Activated CD4-positive, alpha-beta T cell treated with anti-CD3 and anti-CD28 coated beads, Interleukin-2, Interleukin-4, amounts not matched to agents 100 ng/mL and 50 ng/mL, durations not matched to agents 16 hours and 8 hours (primary cell): ENCODE measurements at regions not wholly inside any gene's neighbourhood (a gene's known extent, or its start where the extent isn't known, plus 50 kb on each side); places are given as distances from the start of the nearest gene placed in this dataset.

Experiments used
- DNase-seq: peaks from one replicate; pipeline ENCODE4 v3.0.0-alpha.2; 2020; ENCODE audit warnings: low spot score

DNA sequence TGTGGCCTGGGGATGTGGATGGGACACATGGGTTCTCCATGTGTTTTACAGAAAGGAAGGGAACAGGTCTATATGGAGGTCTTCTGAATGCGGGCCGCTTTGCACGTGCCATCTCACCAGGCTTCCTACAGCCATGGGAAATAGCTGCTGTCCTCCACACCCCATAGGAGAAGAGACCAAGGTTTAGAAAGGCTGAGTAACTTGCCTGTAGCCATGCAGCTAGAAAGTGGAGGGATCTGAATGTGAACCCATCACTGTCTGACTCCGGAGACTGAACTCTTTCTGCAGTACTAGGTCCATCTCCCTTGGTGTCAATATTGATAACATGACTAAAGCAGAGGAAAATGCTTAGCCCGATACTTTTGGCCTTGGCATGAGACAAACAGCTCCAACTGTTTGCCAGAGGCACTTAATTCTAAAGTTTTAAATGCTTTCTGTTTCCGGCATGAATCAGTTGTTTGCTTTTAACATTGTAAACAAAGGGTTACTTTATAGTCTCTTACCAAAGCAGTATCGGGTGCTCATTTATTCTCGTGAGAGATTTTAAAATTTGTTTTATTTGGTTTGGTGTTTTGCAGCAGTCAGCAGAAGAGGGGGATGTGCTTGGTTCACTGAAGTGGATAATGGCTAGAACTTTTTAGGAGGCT lies 64.8 kb upstream of the LOXL4 start:
- no peak for DNase-seq

DNA sequence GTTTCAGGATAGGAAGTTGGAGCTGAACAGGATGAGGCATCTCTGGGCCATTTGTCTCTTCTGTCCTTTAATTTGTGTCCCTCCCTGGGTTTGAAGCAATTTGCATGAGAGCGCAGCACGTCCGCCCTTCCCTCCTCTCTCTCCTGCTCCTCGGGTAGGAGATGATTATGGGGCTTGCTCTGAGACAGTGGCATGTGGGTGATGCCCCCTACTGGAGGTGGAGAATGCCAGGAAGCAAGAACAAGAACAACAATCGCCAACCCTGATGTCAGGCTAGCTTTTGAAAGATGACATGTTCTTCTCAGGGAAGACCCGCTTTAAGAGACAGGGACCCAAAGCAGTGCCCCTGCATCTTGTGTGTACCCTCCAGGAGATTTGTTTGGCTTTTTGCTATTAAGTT lies 63.9 kb upstream of the LOXL4 start:
- peak; percentile 18 for DNase-seq

DNA sequence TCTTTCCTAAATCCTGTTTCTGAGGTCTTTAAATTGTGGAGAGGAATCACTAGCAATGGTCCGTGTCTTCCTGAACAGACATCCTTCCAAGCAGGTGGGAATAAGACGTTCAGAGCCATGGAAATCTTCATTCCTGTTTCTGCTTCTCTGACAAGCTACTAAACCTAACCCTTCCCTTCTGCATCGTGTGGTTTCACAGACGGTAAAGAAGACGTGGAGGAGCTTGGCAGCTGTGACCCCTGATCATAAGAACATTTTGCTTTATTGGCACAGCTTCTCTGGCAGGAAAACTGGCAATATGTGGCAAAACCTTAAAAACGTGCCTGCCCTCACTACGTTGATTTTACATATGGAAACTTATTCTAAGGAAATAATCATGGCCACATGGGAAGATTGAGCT lies 63.0 kb upstream of the LOXL4 start:
- no peak for DNase-seq

DNA sequence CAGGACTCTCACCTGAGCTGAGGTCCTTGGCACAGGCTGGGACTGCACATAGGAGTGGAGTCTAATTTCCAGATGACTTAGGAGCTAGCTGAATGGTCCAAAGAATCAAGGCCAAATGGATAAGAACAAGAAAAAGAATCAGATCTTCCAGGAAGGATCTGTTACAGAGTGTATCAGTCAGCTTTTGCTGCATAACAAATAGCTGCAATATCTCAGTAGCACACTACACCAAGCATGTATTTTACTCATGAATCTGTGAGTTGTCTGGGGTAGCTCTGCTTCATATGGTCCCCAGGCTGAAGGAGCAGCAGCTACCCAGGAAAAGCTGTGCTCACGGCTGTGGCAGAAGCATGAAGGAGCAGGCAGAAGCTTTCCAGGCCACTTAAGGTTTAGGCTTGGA lies 60.6 kb upstream of the LOXL4 start:
- no peak for DNase-seq

DNA sequence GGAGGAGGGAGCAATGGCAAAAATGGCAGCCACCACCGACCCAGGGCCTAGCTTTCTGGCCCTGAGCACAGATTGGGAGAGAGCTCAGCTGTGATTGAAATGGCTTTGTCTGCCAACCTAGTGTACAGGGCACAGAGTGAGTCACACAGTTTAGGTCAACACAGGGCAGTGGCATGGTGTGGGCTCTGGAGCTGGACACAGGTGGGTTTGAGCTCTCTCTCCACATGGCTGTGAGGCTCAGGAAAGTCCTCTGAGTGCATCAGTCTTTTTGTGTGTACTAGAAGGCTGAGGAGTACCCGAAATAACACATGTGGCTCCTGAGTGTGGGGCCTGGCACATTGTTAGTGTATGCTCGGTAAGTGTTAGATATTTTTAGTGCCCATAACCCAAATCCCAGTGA lies 60.2 kb upstream of the LOXL4 start:
- no peak for DNase-seq

DNA sequence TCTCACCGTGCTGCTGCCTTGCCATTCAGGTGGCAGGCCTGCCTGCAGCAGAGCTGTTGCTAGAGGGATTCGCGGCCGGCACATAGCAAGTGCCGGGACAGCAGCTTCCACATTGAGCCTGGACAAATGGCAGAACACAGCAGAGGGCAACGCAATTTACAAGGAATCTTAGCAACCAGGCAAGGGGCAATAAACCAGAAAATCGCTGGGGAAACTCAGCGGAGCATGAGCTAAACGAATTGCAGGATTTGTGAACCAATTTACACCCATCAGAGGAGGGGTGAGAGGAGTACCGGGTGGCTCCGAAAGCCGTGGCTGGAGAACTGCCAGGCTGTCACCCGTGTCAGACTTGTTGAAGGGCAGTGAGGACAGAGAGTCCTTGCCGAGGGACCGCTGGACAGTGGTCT lies 58.6 kb upstream of the LOXL4 start:
- no peak for DNase-seq

DNA sequence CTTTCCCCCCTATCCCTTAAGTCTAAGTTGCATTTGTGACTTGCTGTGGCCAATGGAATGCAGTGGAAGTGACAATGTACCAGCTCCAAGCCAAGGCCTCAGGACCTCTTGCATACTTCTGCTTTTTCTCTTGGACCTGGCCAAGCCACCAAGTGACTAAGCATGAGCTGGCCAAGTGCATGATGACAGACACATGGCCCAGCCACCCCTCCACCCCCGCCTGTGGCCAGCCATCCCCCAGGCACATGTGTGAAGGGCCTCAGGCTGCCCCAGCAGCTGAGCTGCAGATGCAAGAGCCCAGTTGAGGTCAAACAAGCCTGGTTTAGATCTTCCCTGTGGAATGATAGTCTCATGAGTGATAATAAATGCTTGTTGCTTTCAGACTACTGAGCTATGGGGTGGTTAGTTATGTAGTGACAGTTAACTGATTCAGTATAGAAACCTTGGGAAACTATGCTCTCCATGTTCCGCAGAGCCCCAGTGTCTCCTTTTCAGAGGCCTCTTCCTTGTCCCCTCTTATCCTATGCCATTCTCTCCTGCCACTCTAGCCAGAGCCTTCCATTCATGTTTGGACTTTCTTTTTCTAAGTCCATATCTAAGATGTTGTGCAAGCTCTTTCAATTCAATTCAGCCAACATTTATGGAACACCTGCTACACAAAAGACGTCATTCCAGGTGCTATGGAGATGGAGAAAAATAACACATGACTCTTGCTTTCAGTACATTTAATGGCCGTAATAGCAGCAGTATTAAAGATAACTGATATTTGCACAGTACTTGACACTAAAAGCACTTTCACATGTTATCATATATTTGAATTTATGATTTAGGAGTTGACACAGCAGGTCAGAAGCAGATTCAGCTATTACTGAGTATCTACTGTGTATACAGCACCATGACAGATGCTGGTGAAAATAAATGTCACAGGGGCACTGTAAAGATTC lies 55.5 kb upstream of the LOXL4 start:
- DNase-seq, result no peak

DNA sequence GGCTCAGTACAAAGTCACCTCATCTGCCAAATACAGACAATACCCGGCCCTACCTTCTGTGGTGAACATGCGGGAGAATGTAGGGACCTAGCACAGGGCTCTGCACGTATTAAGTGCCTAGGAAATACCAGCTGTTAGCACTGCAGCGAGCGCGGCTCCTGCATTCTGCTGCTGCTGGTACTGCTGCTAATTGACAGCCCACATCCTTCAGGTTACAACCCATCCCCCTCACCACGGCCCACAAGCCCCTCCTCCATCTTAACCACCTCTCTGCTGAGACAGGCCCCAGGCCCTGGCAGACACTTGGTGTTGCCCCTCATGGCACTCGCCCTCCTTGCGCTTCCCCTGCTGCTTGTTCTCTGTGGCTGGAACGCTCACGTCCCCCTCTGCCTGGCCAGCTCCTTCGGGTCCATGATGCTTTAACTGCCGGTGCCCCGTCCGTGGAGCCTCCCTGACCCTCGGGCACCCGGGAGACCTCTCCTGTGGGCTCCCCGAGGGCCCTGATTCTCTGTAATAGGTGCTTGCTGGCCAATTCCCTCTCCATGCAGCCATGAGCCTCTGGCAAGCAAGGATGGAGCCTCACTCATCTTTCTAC lies 53.3 kb upstream of the LOXL4 start:
- DNase-seq, result no peak

DNA sequence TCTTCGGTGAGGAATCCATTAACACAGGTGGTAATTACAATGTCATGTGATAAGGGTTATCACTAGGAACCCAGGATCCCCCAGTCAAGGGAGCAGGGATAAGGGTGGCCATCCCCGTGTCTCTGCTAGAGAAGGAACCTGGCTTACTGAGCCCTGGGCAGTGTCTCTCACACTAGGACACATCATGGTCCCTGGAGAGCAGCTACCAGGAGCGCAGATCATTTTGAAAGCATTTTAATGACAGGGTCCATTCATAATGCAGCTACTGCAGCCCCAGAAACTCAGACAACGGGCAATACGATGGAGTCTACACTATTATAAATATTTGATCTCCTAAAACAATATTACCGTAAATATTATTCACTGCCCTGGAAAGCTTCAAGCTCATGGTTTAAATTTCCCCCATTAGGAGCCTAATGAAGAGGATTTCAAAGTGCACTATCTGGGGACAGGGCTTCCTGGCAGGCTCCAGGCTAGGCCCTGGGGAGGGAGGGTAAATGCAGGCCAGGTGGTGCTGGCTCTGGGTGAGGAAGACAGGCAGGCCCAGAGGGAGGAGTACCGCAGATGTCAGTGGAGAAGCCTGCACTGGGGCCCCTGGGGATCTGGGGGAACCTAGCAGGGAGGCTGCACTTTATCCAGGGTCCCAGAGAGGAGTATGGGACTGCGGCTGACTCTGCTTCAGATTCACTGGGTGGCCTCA lies 52.6 kb upstream of the LOXL4 start:
- no peak for DNase-seq

DNA sequence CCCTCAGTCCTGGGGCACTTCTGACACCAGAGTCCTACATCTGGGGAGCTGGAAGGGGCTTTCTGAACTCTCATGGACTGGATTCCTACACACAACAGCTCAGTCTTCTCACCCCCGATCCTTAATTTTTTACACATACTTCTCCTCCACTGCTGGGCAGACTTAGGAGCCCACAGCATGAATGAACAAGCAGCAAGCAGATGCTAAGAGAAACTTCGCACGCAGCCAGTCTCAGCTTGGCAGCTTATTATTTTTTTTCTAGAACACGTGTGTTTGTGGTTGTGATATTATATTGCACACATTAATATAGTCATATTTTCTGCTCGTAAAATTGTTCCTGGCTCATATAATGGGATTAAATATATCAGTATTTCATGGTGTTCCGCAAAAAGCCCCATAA lies 50.9 kb upstream of the LOXL4 start:
- DNase-seq, result no peak
